ENCODE measurements at regions not wholly inside any gene's neighbourhood (a gene's known extent, or its start where the extent isn't known, plus 50 kb on each side); places are given as distances from the start of the nearest gene placed in this dataset.

- POLR2A ChIA-PET: interaction anchor here (0.8 kb wide), 1 partner anchor 81 kb away, joined by 3 read pairs; no protein-coding TSS in a partner anchor
- Mint-ChIP-seq H3K4me3 (no peak overlapping the region), H3K4me1 (ENCODE audit: low read depth) (no peaks in the 10 kb centered on the region), H3K27me3 (no peaks in the 10 kb centered on the region), H3K27ac (no peak overlapping the region), H3K9me3 (peaks cover 13% of the 10 kb centered on the region), H3K36me3 (ENCODE audit: low read depth) (no peaks in the 10 kb centered on the region)
- TF ChIP-seq CTCF (IDR thresholded peaks at IDR 0.05): no peak
- DNase-seq (no peak), ATAC-seq (no peak)
- intact Hi-C loops (cut with micrococcal nuclease): no loop called here
- CTCF ChIA-PET: no interaction called here
Measured at GRCh38 chr18:27687351-27687979, 489.5 kb downstream of the CDH2 start.

GRCh38 chr18:27685807-27686412, 491.0 kb downstream of the CDH2 start:
- no peaks in the 10 kb centered on the region for H3K27me3 Mint-ChIP-seq
- ATAC-seq (no peak), DNase-seq (peak; percentile 18)
- H3K27ac Mint-ChIP-seq: no peak overlapping the region
- H3K9me3 Mint-ChIP-seq: peaks cover 11% of the 10 kb centered on the region
- no peaks in the 10 kb centered on the region for H3K4me1 Mint-ChIP-seq (ENCODE audit: low read depth)
- CTCF ChIA-PET: interaction anchor here (1.0 kb wide), 1 partner anchor 67 kb away, joined by 4 read pairs; no protein-coding TSS in a partner anchor
- intact Hi-C loops (cut with micrococcal nuclease): no loop called here
- H3K36me3 Mint-ChIP-seq (ENCODE audit: low read depth): no peaks in the 10 kb centered on the region
- POLR2A ChIA-PET: no interaction called here
- no peak overlapping the region for H3K4me3 Mint-ChIP-seq
- peak; percentile 56 for TF ChIP-seq CTCF (IDR thresholded peaks at IDR 0.05)

GRCh38 chr18:27685091-27685490, 491.8 kb downstream of the CDH2 start:
- no peak overlapping the region for H3K4me3 Mint-ChIP-seq
- no peak overlapping the region for H3K27ac Mint-ChIP-seq
- ChIA-PET CTCF (interaction anchor here (0.9 to 1.3 kb wide), 4 partner anchors 14 to 80 kb away, joined by 3 to 4 read pairs (median 4); no protein-coding TSS in a partner anchor), POLR2A (no interaction called here)
- ATAC-seq: no peak
- no peaks in the 10 kb centered on the region for H3K36me3 Mint-ChIP-seq (ENCODE audit: low read depth)
- no peak for TF ChIP-seq CTCF (IDR thresholded peaks at IDR 0.05)
- no peak for DNase-seq
- intact Hi-C loops (cut with micrococcal nuclease): no loop called here
- no peaks in the 10 kb centered on the region for H3K27me3 Mint-ChIP-seq
- peaks cover 11% of the 10 kb centered on the region for H3K9me3 Mint-ChIP-seq
- no peaks in the 10 kb centered on the region for H3K4me1 Mint-ChIP-seq (ENCODE audit: low read depth)

- CTCF ChIA-PET: no interaction called here
- H3K4me3 Mint-ChIP-seq: no peak overlapping the region
- intact Hi-C loops (cut with micrococcal nuclease): no loop called here
- no peaks in the 10 kb centered on the region for H3K4me1 Mint-ChIP-seq (ENCODE audit: low read depth)
- POLR2A ChIA-PET: no interaction called here
- peaks cover 7% of the 10 kb centered on the region for H3K9me3 Mint-ChIP-seq
- no peak for DNase-seq
- ATAC-seq: no peak
- no peak overlapping the region for H3K27ac Mint-ChIP-seq
- no peaks in the 10 kb centered on the region for H3K36me3 Mint-ChIP-seq (ENCODE audit: low read depth)
- no peak for TF ChIP-seq CTCF (IDR thresholded peaks at IDR 0.05)
- H3K27me3 Mint-ChIP-seq: no peaks in the 10 kb centered on the region
Measured at GRCh38 chr18:27674411-27674810, 489.3 kb upstream of the CHST9 start.

DNA sequence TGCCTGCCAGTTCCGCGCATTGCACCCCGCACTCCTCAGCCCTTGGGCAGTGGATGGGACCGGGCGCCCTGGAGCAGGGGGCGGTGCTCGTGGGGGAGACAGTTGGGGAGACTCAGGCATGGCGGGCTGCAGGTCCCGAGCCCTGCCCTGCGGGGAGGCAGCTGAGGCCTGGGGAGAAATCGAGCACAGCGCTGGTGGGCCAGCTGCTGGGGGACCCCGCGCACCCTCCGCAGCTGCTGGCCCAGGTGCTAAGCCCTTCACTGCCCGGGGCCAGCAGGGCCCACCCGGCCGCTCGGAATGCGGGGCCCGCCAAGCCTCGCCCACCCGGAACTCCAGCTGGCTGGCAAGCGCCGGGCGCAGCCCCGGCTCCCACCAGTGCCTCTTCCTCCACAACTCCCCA, 488.8 kb upstream of the CHST9 start:
- H3K27ac Mint-ChIP-seq: no peak overlapping the region
- H3K4me3 Mint-ChIP-seq: no peak overlapping the region
- H3K9me3 Mint-ChIP-seq: peaks cover 7% of the 10 kb centered on the region
- no peaks in the 10 kb centered on the region for H3K4me1 Mint-ChIP-seq (ENCODE audit: low read depth)
- TF ChIP-seq CTCF (IDR thresholded peaks at IDR 0.05): no peak
- no peaks in the 10 kb centered on the region for H3K36me3 Mint-ChIP-seq (ENCODE audit: low read depth)
- ChIA-PET POLR2A (no interaction called here), CTCF (no interaction called here)
- ATAC-seq: no peak
- H3K27me3 Mint-ChIP-seq: no peaks in the 10 kb centered on the region
- no peak for DNase-seq
- intact Hi-C loops (cut with micrococcal nuclease): no loop called here

All from activated CD8-positive, alpha-beta T cell treated with anti-CD3 and anti-CD28 coated beads for 36 hours (primary cell).